D341Med (cell line): ENCODE measurements at regions not wholly inside any gene's neighbourhood (a gene's known extent, or its start where the extent isn't known, plus 50 kb on each side); places are given as distances from the start of the nearest gene placed in this dataset.
A peak's percentile ranks its signal among the peaks of the same experiment; 100 is the strongest.
"Not testable (repeated sequence)": the region's sequence is repeated elsewhere in the genome, so short reads cannot be mapped to it uniquely, and the experiment has no call there.

Experiments used
- DNase-seq: peaks from one replicate; pipeline ENCODE4 v3.0.0; 2012; ENCODE audit warnings: low spot score

DNA sequence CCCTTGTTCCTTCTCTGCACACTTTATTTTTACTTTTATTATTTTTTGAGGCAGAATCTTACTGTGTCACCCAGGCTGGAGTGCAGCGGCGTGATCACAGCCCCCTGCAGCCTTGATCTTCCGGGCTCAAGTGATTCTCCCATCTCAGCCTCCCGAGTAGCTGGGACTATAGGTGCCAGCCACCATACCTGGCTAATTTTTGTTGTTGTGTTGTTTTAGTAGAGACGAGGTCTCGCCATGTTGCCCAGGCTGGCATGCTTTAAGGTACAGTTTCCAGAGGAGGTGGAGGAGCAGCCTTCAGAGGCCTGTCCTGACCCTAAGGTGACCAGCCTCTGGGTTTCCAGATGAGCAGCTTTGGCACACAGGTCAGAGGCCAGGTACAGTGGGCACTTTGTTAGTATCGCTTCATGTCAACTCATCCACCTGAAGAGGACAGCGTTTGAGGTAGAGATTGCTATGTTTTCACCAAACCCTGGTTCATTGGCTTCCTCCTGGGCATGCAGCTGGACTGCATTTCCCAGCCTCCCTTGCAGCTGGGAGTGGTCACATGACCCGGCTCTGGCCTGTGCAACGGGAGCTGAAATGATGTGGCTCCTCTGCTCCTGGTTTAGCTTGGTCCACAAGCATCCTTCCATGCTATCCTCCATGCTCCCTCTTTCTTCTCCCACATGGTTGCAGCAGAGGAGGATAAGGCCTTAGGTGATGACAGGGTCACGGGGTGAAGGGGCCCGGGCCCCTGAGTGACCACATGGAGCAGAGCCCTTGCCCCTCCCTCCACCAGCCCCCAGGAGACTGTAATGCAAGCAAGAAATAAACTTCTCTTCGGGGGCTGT is 139.3 kb upstream of the IER5L start:
- DNase-seq, result peak; percentile 46

GRCh38 chr9:129316281-129317030 is 138.4 kb upstream of the IER5L start:
- DNase-seq, result peak; percentile 20

- peak; percentile 6 for DNase-seq
These were observed 135.4 kb upstream of the IER5L start for GRCh38 chr9:129313331-129313955.

- DNase-seq, result peak; percentile 18
These were observed 134.4 kb upstream of the IER5L start for GRCh38 chr9:129312251-129313122.

GRCh38 chr9:129311643-129312042 is 133.6 kb upstream of the IER5L start:
- DNase-seq, result peak; percentile 14

DNA sequence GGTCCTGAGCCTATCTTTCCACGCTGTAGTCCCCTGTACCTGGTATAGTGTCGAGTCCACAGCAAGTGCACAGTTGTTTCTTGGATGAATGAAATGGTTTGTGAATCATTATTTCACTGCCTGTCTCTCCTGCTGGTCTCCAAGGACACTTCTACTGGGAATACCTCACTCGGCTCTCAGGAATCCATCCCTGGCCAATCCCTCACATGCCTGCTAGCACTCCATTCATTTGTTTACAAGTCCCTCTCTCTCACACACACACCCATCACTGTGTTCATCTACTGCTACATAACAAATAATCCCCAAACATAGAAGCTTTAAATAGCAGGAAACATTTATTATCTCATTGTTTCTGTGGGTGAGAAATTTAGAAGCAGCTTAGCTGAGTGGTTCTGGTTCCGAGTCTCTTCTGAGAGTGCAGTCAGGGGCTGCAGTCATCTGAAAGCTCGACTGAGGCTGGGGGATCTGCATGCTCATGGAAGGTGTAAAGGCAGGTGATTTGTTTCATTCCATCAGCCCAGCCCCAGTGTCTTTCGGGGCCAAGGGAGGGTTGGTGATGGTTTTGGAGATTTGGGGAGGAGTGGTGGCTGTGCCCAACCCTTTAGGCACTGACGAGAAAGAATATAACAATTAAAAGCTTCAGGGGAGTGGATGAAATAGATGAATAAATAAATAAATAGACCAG is 132.7 kb upstream of the IER5L start:
- no peak for DNase-seq

GRCh38 chr9:129309906-129310305 is 131.8 kb upstream of the IER5L start:
- no peak for DNase-seq

GRCh38 chr9:129309041-129309430 is 131.0 kb upstream of the IER5L start:
- DNase-seq, result no peak

DNA sequence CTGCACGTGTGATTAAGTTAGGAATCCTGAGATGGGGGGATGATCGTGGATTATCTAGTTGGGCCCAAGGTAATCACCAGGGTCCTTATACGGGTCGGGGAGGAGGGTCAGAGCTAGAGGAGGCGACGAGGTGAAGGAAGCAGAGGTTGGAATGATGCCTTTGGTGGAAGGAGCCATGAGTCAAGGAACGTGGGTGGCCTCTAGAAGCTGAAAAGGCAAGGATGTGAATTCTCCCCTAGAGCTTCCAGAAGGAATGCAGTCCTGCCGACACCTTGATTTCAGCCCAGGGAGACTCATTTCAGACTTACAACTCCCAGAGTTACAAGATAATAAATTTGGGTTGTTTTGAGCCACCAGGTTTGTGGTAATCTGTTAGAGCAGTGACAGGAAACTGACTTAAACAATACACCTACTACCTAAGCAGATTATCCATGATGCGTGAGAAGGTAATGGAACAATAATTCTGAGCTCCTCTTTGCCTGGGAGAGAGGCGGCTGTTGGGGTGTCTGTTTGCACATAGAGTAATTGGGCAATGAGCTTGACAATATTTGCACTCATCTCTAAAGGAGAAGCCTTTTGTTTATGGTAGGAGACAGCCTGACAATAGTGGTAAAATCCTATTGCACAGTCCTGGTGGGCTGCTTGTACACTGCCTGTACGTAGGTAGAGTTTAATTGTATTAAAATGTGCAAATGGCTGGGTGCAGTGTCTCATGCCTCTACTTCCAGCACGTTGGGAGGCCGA is 129.3 kb upstream of the IER5L start:
- DNase-seq, result no peak

DNA sequence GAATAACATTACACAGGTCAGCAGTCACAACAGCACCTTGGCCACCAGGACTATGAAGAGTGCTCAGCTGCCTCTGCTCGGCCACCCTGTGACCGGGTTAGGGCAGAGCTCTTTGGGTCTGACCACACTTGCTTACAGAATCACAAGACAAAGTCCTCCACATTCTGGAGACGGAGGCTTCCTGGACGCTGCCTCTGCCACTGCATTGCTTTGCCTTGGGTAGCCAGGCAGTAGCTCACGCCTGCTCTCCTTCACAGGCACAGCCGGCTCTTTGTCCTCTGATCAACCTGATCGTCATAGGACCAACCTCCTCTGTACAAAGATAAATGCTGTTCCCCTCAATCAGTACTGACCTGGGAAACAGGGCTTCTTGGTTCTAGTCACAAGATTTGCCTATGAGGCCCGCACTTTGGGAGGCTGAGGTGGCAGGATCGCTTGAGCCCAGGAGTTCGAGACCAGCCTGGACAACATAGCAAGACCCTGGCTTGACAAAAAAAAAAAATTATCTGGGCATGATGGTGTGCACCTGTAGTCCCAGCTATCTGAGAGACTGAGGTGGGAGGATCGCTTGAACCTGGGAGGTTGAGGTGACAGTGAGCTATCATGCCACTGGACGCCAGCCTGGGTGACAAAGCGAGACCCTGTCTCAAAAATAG is 128.4 kb upstream of the IER5L start:
- DNase-seq, result no peak

GRCh38 chr9:129305246-129305645 is 127.2 kb upstream of the IER5L start:
- no peak for DNase-seq

DNA sequence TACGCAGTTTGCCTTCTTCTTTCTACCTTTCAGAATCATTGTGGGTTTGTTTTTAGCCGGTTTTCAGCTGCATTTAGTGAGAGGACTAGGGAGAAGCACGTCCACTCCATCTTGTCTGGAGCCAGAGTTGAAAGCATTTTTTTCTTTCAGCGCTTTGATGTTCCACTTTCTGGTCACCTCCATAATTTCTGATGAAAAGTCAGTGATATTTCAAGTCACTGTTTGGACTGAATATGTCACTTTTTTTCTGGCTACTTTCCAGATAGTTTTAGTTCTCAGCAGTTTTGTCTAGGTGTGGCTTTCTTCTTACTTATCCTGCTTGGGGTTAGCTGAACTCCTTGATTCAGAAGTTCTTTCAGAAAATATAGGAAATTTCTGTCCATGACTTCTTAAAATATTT is 123.9 kb upstream of the IER5L start:
- no peak for DNase-seq

DNA sequence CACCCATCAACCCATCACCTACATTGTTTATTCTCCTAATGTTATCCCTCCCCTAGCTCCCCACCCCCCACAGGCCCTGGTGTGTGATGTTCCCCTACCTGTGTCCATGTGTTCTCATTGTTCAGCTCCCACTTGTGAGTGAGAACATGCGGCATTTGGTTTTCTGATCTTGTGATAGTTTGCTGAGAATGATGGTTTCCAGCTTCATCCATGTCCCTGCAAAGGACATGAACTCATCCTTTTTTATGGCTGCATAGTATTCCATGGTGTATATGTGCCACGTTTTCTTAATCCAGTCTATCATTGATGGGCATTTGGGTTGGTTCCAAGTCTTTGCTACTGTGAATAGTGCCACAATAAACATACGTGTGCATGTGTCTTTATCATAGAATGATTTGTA is 118.1 kb upstream of the IER5L start:
- not testable (repeated sequence) for DNase-seq

DNA sequence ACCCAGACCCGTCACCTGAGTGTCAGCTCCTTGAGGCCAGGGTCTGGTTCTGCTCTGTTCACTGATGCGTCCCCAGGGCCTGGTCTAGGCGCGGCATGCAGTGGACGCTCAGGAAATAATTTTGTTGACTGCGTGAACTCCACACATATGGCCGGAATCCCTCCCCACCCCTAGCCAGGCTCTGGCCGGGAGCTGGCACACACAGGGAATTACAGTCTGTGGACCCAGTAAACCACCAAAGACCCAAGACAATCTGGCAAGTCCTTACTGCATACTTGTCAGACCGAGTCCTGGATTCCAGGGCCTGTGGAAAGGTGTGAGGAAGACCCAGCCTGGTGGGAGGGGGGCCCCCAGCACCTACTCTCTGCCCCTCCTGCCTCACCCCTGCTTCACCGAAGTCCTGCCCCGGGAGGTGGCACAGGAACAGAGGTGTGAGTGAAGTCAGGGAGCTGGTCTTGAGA is 113.0 kb upstream of the IER5L start:
- DNase-seq, result peak; percentile 22

GRCh38 chr9:129290606-129291005 is 112.5 kb upstream of the IER5L start:
- peak; percentile 20 for DNase-seq

DNA sequence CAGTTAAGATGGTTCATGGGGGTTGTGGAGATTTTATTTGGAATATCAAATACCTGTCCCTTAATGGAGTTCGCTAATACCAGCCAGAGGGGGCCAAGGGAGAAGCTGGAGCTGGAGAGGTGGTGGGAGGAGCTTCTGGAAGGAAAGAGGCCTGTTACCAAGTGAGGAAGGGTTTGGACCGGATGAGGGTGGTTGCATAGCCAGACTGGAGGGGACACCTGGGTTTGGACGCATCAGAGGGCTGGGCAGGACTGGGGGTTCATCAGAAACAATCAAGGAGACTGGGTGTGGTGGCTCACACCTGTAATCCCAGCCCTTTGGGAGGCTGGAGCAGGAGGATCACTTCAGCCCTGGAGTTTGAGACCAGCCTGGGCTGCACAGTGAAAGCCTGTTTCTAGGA is 111.8 kb upstream of the IER5L start:
- DNase-seq, result peak; percentile 17

DNA sequence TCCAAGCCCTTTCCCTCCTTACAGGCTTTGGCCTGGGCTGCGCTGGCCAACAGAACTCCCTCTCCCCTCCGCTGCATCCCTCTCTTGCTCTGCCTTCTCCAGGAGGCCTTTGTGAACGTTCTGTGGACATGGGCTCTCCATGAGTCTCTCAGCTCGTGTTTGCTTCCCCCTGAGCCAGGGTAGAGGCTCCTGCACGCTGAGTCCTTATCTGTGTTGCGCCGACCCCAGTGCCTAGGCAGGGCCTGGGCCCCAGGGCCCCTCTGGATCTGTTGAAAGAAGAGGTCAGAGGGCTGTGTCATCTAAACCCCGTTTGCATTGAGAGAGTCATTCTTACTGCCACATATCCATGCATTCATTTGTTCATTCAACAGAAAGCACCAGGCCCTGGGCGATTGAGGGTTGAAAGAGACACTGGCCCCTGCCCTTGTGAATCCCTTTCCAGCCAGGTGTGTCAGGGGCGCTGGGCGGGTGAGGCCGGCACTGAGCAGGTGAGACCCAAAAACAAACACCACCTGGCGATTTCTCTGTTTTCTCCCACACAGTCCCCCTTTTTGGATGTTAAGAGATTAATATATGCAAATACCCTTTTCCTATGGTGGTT is 111.2 kb upstream of the IER5L start:
- DNase-seq, result peak; percentile 18

DNA sequence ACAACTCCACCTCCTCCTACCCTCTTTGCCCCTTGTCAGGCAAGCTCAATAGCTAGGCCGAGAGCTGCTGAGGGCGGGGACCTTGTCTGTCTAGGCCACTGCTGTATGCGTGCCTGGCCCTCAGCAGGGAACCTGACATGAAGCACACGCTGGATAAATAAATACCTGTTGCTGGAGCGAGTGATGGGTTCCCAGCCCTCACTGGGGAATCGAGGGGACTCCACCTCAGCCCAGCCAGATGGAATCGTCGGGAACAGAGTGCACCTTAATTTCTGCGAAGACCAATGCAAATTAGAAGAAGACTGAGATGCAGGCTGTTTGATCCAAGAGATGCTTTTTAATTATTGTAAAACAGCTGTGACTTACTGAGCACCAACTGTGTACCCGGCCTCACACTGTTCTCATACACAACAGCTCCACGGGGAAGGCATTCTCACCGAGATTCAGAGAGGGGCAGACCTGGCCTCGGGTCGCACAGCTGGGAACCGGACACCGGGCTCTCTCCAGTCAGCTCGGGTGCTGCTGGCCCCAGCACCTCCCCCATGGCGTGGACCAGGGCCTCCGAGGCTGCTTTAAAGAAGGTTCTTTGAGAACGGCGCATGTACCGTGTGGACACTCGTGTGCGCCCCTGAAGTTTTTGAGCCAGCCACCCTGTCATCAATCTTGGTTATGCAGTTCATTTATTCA is 109.7 kb upstream of the IER5L start:
- no peak for DNase-seq
